A673 (cell line): ENCODE measurements at regions not wholly inside any gene's neighbourhood (a gene's known extent, or its start where the extent isn't known, plus 50 kb on each side); places are given as distances from the start of the nearest gene placed in this dataset.

Experiments used
- EZH2 ChIP-seq: fragments of 200-600 bp; sonication (generic); IDR thresholded peaks from 2 replicates; pipeline ENCODE4 v1.6.1; 2017; ENCODE audit warnings: borderline replicate concordance, low read depth, mild to moderate bottlenecking, mixed read lengths, antibody characterized with exemption, low read length; ENCODE audit not compliant: poor library complexity, severe bottlenecking
- TF ChIP-seq, protein P1 (sequence below): fragments of 300-800, 200-600 bp; sonication (generic); conservative IDR thresholded peaks from 2 replicates; pipeline ENCODE4 v1.5.1; 2017; ENCODE audit warnings: low read depth, mild to moderate bottlenecking, antibody characterized with exemption, low read length, moderate library complexity, mixed read lengths

- TF ChIP-seq, protein P1, sequence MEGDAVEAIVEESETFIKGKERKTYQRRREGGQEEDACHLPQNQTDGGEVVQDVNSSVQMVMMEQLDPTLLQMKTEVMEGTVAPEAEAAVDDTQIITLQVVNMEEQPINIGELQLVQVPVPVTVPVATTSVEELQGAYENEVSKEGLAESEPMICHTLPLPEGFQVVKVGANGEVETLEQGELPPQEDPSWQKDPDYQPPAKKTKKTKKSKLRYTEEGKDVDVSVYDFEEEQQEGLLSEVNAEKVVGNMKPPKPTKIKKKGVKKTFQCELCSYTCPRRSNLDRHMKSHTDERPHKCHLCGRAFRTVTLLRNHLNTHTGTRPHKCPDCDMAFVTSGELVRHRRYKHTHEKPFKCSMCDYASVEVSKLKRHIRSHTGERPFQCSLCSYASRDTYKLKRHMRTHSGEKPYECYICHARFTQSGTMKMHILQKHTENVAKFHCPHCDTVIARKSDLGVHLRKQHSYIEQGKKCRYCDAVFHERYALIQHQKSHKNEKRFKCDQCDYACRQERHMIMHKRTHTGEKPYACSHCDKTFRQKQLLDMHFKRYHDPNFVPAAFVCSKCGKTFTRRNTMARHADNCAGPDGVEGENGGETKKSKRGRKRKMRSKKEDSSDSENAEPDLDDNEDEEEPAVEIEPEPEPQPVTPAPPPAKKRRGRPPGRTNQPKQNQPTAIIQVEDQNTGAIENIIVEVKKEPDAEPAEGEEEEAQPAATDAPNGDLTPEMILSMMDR = no peak
- TF ChIP-seq EZH2 = no peak
Measured at GRCh38 chr5:17819783-17820182, 185.5 kb downstream of the TAF11L14 start.
